GM19455 (cell line): ENCODE measurements at regions not wholly inside any gene's neighbourhood (a gene's known extent, or its start where the extent isn't known, plus 50 kb on each side); places are given as distances from the start of the nearest gene placed in this dataset.

Experiments
- ATAC-seq: cut with Tn5 transposase; IDR thresholded peaks from one replicate; pipeline ENCODE4 v1.9.1; 2021; ENCODE audit not compliant: unreplicated experiment

GRCh38 chr12:127899971-127900370 is 367.0 kb upstream of the TMEM132C start:
- ATAC-seq: no peak

DNA sequence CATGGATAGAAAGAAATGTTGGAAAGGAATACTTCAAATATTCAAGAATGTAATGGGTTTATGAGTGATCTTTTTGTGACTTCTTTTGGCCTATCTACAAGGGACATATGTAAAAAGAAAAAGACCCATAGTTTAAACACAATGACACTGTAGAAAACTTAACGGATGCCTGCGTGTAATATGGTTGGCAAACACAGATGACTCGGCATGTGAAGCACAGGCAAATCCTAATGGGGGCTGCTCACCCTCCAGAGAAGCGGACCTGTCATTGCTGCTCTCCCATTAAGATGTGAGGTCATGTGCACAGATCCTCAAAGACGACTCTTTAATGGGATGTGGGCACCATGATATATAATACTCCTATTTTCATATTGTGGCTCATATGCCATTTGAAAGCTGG is 366.6 kb upstream of the TMEM132C start:
- no peak for ATAC-seq

DNA sequence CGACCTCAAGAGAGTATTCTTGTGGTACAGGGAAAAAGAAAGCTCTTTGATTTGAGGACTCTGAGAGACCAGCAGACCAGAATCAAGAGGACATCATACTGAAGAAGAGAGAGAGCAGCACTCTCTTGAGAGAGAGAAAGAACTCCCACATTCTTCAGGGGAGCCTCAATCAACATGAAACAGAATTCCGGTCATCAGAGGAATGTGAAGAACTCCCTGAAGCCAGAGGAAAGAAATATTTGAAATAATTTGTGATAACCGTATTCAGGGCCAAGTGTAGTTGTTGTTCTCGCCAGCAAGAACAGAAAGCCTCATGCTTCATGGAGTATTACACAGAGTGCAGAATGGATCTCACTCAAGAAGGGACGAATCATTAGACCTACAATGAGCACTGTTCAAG is 363.8 kb upstream of the TMEM132C start:
- no peak for ATAC-seq

- no peak for ATAC-seq
Observed at GRCh38 chr12:127909041-127909440, 357.9 kb upstream of the TMEM132C start.

DNA sequence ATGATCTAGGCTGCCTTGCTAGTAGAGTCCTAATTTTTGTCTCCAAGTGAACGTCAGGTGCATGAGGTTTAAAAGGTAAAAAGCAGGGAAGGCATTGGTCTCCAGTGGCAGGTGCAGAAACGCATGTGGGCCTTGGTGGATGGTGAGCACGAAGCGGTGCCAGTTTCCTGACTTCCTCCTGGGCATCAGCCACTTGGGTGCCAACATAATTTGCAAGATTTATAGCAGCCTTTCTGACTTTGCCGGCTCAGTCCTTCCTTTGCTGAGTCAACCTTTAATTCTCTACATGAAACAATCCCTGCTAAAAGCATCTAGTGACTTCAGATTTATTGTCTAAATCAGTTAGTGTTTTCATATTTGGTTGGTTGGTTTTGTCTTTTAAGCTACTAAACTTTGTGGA is 355.7 kb upstream of the TMEM132C start:
- ATAC-seq: no peak

DNA sequence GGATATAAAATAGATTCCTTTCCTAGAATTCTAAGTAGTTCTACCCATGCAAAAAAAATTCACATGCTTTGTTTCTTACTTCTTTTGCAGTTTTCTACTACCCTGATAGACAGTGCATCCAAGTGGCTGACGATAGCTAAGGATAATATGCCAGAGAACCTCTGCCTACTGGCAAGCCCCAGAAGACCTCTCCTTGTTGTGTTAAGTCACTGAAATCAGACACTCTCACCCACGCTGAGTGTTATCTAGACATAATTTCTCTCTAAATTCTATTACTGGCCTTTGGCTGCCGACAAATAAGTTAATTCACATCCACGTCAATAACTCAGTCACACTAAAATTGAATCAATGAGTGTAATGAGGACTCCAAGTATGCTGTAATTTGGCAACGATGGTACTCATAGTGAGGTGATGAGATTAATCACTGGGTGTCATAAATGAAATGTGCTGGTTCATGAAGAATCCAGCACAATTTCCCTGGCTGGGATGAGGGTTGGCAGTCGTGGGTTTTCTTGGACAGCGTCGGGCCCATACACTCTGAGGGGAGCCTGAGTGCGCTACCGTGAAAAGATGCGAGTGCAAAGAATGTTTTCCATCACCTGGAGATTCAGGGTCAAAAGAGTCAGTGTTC is 354.8 kb upstream of the TMEM132C start:
- ATAC-seq: no peak

DNA sequence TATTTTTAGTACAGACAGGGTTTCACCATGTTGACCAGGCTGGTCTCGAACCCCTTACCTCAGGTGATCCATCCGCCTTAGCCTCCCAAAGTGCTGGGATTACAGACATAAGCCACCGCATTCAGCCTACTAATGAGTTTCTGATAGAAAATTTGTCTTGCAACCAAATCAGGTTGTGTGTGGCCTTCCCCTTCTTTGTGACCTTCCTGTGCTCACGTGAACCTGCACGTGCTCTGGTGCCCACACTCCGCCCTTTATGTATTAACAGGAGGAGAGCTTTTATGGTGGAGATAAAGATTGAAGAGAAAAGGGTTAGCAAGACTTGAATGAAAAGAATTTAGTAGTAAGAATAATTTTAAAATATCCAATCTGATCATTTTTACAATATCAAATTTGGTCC is 343.5 kb upstream of the TMEM132C start:
- ATAC-seq: no peak

GRCh38 chr12:127925971-127926370 is 341.0 kb upstream of the TMEM132C start:
- no peak for ATAC-seq

GRCh38 chr12:127928178-127928577 is 338.8 kb upstream of the TMEM132C start:
- ATAC-seq: no peak

DNA sequence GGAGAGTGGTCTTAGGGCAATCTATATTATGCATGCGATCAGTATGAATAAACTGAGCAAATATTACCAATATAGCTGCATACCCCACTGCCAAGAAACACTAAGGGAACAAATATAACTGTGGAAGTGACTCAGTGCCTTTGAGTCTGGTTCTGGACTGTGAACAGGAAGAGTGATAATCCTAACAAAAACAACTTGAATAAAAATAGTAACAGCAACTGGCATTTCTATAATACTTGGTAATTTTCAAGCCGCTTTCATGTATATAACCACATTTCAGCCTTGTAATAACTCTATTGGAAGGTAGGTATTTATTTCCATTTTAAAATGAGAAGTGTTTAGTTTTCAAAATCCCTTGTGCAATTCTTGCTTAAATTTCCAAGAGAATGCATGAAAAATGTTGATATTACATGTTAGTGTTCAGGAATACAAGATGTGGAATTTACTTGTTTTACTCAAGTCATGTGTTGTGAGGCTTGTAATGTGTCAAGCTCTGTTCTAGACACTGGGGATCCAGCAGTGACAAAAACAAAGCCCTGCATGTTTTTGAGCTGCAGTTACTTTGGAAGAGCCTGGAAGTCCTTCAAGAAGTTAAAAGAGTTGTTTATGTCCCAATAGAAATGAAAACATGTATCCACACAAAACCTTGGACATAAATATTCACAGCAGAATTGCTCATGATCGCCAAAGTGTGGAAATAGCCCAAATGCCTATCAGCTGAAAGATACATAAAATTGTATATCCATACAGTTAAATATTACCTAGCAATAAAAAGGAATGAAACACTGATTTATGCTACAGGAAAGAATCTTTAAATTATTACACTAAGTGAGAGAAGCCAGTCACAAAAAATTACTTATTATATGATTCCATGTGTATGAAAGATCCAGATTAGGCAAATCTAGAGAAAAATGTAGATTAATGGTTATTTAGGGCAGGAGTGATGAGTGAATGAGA is 338.1 kb upstream of the TMEM132C start:
- no peak for ATAC-seq

GRCh38 chr12:127930122-127930521 is 336.8 kb upstream of the TMEM132C start:
- no peak for ATAC-seq

DNA sequence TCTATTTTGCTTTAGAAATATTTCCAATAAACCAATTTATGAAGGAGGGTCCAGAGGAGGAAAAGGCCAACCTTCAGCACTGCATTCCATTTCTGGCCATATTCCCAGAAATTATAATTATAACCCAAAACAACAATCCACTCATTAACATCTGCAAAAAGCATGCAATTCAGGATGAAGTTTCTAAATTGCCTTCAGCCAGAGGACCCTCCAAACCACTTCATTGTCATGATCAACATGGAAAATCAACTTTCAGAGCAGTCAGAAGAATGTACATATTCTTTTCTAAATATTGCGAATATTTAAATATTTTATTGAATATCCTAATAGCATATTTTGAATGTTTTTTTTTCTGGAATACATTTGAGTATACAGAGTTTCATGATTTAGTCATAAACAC is 332.6 kb upstream of the TMEM132C start:
- no peak for ATAC-seq

- ATAC-seq: no peak
Observed at GRCh38 chr12:127936463-127936862, 330.5 kb upstream of the TMEM132C start.

DNA sequence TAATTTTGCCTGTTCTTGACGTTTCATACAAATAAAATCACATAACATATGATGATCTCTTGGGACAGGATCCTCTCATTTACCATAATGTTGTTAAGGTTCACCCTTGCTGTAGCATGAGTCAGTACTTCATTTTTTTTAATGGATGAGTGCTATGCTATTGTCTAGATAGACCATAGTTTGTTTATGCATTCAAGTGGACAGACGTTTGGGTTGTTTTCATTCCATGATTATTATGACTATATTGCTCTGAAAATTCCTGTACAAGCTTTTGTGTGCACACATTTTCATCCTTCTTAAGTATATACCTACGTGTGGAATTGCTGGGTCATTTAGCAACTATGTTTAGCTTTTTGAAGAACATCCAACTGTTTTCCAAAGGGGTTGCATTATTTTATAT is 325.6 kb upstream of the TMEM132C start:
- no peak for ATAC-seq

- ATAC-seq: no peak
Observed at GRCh38 chr12:127942981-127943380, 324.0 kb upstream of the TMEM132C start.

- ATAC-seq: no peak
Observed at GRCh38 chr12:127943481-127944210, 323.3 kb upstream of the TMEM132C start.

- ATAC-seq: no peak
Observed at GRCh38 chr12:127944211-127944899, 322.6 kb upstream of the TMEM132C start.

DNA sequence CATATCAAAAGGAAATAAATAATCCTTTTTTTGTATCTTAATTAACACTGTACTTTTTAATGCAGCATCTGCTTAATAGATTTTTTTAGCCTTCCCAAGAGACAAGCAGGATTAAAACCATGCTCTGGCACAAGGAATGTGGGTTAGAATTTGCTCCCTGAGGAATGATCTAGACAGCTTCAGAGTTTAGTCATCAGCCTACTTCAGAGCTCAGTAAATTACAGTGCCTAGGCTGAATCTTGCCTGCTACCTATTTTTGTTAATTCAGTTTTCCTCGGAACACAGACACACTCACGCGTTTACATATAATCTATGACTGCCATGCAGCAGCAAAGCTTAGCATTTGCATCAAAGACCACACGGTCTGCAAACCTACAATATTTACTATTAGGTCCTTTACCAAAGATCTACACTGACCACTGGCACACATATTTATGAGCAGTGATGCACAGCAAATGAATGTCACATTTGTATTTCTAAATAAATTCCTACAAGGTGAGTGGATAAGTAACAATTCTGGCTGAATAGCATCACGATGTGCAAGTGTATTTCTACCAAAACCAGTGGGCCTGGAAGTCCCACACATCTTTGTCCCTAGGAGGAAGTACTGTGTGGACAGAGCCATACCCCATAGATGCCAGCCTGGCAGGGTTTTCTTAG is 309.8 kb upstream of the TMEM132C start:
- ATAC-seq: no peak

GRCh38 chr12:127962303-127962702 is 304.7 kb upstream of the TMEM132C start:
- ATAC-seq: no peak

DNA sequence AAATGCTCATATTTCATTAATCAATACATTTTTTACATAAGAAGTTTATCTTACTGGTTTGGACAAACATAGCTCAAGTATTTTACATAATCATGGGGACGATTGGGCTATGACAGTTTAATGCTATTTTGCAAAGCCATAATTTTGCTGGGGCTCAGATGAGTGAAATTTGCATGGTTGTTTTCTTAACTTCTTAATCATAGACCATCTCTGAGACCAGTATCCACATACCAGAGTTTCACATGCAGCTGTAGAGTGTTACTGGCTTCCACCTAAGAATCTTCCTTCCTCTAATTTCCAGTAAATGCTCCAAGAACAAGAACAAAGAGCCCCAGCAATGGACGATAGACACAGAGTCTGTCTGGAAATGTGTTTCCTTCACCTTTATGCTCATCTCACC is 303.0 kb upstream of the TMEM132C start:
- no peak for ATAC-seq

DNA sequence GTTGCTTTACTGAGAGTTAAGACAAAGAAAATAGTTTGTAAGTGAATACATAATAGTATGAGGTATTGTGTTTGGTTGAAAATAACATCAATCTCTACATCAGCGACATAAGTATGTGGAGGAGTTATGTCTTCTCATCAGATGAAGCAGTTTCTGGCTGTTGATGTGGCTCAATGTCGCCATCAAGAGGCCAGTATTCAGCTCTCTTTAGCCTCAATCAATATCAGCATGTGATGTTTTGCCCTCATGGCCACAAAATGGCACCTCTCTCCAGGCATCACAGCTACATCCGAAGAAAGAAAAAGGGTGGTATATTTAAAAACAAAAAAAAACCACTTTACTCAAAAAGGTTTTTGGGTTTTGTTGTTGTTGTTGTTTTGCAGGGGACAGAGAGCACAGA is 302.3 kb upstream of the TMEM132C start:
- ATAC-seq: no peak
